Panc1 (cell line): ENCODE measurements at regions not wholly inside any gene's neighbourhood (a gene's known extent, or its start where the extent isn't known, plus 50 kb on each side); places are given as distances from the start of the nearest gene placed in this dataset.

Source experiments
- ATAC-seq: fragments of 200-7000 bp; cut with Tn5 transposase; 2 replicates; pipeline ENCODE4 v1.9.1; 2020; ENCODE audit warnings: mild to moderate bottlenecking, moderate library complexity
- BruUV-seq: library from RNA; stranded (reverse); fragments of 400-500 nt; replicated peaks from 2 replicates; lab custom pipeline; 2021; lab: Mats Ljungman, UMichigan
- CTCF ChIA-PET: fragments of 300-600 bp; sonication (Branson Sonifier 250); formaldehyde crosslinking; loops from one replicate; lab custom pipeline; 2022; ENCODE audit warnings: antibody characterized with exemption; lab: Charles Lee
- POLR2A ChIA-PET: fragments of 300-600 bp; sonication (Branson Sonifier 250); formaldehyde crosslinking; loops from one replicate; lab custom pipeline; 2022; ENCODE audit warnings: antibody characterized with exemption; lab: Charles Lee
- DNase-seq: peaks from one replicate; pipeline ENCODE4 v3.0.0-alpha.2; 2010; ENCODE audit warnings: low read depth, low spot score
- H3K27ac ChIP-seq: 2 replicates; pipeline ENCODE4 v1.5.1; 2011; ENCODE audit warnings: mild to moderate bottlenecking, low read length, inconsistent platforms
- H3K27me3 ChIP-seq: fragments of 200-500 bp; sonication (Bioruptor generic); 2 replicates; pipeline ENCODE4 v1.6.0; 2014; ENCODE audit warnings: low read length, inconsistent platforms; ENCODE audit not compliant: control insufficient read depth, insufficient read depth
- H3K36me3 ChIP-seq: fragments of 200-500 bp; sonication (Bioruptor generic); 2 replicates; pipeline ENCODE4 v1.5.1; 2014; ENCODE audit warnings: inconsistent platforms, mild to moderate bottlenecking, low read length, moderate library complexity; ENCODE audit not compliant: control insufficient read depth, insufficient read depth
- H3K4me1 ChIP-seq: 2 replicates; pipeline ENCODE4 v1.5.1; 2011; ENCODE audit warnings: inconsistent platforms, mild to moderate bottlenecking, low read length, moderate library complexity; ENCODE audit not compliant: control insufficient read depth, insufficient read depth
- H3K4me3 ChIP-seq, 2 experiments: 2 replicates each; pipeline ENCODE4 v1.5.1; 2011 to 2012; ENCODE audit warnings: low read depth in 2 of 2, low read length in 2 of 2, mild to moderate bottlenecking in 2 of 2, inconsistent platforms in 1 of 2, moderate library complexity in 1 of 2
- H3K9me3 ChIP-seq: fragments of 200-500 bp; sonication (Bioruptor generic); 2 replicates; pipeline ENCODE4 v1.5.1; 2014; ENCODE audit warnings: low read depth, mild to moderate bottlenecking, inconsistent platforms, low read length, moderate library complexity; ENCODE audit not compliant: control insufficient read depth, insufficient read depth
- POLR2AphosphoS5 ChIP-seq: IDR thresholded peaks from 2 replicates; pipeline ENCODE4 v1.6.1; 2012; ENCODE audit warnings: mild to moderate bottlenecking, low read depth, low read length, moderate library complexity
- SIN3A ChIP-seq: IDR thresholded peaks from 2 replicates; pipeline ENCODE4 v1.6.1; 2012; ENCODE audit warnings: low read depth, mild to moderate bottlenecking, low read length, moderate library complexity, borderline replicate concordance; ENCODE audit not compliant: insufficient read depth
- TCF7L2 ChIP-seq: IDR thresholded peaks from 2 replicates; pipeline ENCODE4 v1.6.1; 2011; ENCODE audit warnings: mild to moderate bottlenecking, low read depth, low read length, inconsistent platforms
- in situ Hi-C: cut with HindIII; loops from 2 replicates; pipeline ENCODE4 v1.10.0; 2016; ENCODE audit warnings: low sequenced_read_pairs, low pct_unique_long_range_greater_than_20kb
- intact Hi-C: fragments of 100-400 bp; cut with micrococcal nuclease; formaldehyde crosslinking; loops from one replicate; pipeline ENCODE4 v1.10.0; 2022; ENCODE audit not compliant: unreplicated experiment
- TF ChIP-seq, protein P1 (sequence below), 2 experiments: IDR thresholded peaks; 2 replicates each; pipeline ENCODE4 v1.6.1; 2011 to 2012; ENCODE audit warnings: low read depth in 2 of 2, control low read depth in 1 of 2, low read length in 1 of 2, mild to moderate bottlenecking in 1 of 2, moderate library complexity in 1 of 2; ENCODE audit not compliant: insufficient read depth in 1 of 2
- TF ChIP-seq, protein P2 (sequence below): fragments of 450-650 bp; IDR thresholded peaks from 2 replicates; pipeline ENCODE4 v1.5.1; 2017; ENCODE audit warnings: mild to moderate bottlenecking

DNA sequence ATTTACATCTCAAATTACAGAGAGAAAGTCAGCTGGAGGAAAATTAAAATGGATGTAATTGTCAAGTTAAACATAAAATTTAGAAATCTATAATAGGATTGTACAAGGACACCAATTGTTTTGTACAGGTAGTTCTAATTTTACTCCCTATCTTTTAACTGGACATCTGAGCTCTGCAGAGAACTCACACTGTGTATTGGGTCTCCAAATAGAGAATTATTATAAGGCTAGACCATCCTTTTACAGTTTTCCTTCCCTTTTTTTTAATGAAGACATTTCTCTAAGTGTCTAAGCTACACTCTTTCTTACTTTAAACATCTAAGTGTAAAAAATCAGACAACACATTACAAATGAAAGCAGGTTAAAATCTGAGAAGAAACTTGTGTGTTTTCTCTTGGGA is 78.4 kb upstream of the GC start:
- TF ChIP-seq SIN3A = no peak
- TF ChIP-seq POLR2AphosphoS5 = no peak
- no peak for TF ChIP-seq TCF7L2
- TF ChIP-seq, protein P1, sequence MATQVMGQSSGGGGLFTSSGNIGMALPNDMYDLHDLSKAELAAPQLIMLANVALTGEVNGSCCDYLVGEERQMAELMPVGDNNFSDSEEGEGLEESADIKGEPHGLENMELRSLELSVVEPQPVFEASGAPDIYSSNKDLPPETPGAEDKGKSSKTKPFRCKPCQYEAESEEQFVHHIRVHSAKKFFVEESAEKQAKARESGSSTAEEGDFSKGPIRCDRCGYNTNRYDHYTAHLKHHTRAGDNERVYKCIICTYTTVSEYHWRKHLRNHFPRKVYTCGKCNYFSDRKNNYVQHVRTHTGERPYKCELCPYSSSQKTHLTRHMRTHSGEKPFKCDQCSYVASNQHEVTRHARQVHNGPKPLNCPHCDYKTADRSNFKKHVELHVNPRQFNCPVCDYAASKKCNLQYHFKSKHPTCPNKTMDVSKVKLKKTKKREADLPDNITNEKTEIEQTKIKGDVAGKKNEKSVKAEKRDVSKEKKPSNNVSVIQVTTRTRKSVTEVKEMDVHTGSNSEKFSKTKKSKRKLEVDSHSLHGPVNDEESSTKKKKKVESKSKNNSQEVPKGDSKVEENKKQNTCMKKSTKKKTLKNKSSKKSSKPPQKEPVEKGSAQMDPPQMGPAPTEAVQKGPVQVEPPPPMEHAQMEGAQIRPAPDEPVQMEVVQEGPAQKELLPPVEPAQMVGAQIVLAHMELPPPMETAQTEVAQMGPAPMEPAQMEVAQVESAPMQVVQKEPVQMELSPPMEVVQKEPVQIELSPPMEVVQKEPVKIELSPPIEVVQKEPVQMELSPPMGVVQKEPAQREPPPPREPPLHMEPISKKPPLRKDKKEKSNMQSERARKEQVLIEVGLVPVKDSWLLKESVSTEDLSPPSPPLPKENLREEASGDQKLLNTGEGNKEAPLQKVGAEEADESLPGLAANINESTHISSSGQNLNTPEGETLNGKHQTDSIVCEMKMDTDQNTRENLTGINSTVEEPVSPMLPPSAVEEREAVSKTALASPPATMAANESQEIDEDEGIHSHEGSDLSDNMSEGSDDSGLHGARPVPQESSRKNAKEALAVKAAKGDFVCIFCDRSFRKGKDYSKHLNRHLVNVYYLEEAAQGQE (IDR thresholded peaks at IDR 0.05; ENCODE audit: insufficient read depth in 1 of 2, low read depth in 2 of 2, low read length in 1 of 2) = no peak
- TF ChIP-seq, protein P2, sequence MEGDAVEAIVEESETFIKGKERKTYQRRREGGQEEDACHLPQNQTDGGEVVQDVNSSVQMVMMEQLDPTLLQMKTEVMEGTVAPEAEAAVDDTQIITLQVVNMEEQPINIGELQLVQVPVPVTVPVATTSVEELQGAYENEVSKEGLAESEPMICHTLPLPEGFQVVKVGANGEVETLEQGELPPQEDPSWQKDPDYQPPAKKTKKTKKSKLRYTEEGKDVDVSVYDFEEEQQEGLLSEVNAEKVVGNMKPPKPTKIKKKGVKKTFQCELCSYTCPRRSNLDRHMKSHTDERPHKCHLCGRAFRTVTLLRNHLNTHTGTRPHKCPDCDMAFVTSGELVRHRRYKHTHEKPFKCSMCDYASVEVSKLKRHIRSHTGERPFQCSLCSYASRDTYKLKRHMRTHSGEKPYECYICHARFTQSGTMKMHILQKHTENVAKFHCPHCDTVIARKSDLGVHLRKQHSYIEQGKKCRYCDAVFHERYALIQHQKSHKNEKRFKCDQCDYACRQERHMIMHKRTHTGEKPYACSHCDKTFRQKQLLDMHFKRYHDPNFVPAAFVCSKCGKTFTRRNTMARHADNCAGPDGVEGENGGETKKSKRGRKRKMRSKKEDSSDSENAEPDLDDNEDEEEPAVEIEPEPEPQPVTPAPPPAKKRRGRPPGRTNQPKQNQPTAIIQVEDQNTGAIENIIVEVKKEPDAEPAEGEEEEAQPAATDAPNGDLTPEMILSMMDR = no peak
- Histone ChIP-seq H3K36me3 (no peaks in the 10 kb centered on the region), H3K27me3 (no peaks in the 10 kb centered on the region), H3K9me3 (no peaks in the 10 kb centered on the region), H3K4me3 (no peak overlapping the region), H3K27ac (no peak overlapping the region), H3K4me1 (no peaks in the 10 kb centered on the region)
- no peak for ATAC-seq
- no TSS peak for BruUV-seq
- no peak for DNase-seq
- ChIA-PET CTCF (no interaction called here), POLR2A (no interaction called here)
- in situ Hi-C loops (no loop called here), intact Hi-C loops (no loop called here)

DNA sequence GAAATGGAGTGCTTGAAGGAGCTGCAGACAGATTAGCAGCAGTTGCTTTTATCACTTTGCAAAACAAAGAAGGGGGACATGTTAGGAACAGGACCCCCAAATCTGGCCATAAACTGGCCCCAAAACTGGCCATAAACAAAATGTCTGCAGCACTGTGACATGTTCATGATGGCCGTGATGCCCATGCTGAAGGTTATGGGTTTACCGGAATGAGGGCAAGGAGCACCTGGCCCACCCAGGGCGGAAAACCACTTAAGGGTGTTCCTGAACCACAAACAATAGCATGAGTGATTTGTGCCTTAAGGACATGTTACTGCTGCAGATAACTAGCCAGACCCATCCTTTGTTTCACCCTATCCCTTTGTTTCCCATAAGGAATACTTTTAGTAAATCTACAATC is 79.6 kb upstream of the GC start:
- Histone ChIP-seq H3K4me3 (no peak overlapping the region), H3K9me3 (no peaks in the 10 kb centered on the region), H3K27ac (no peak overlapping the region), H3K36me3 (no peaks in the 10 kb centered on the region), H3K4me1 (no peaks in the 10 kb centered on the region), H3K27me3 (no peaks in the 10 kb centered on the region)
- CTCF ChIA-PET = no interaction called here
- intact Hi-C loops (no loop called here), in situ Hi-C loops (no loop called here)
- no peak for ATAC-seq
- DNase-seq = no peak
- no TSS peak for BruUV-seq
- TF ChIP-seq, protein P1 (IDR thresholded peaks at IDR 0.05; ENCODE audit: insufficient read depth in 1 of 2, low read depth in 2 of 2, low read length in 1 of 2) = no peak
- TF ChIP-seq, protein P2 = no peak
- TF ChIP-seq SIN3A = no peak
- TF ChIP-seq TCF7L2 = no peak
- no peak for TF ChIP-seq POLR2AphosphoS5
- POLR2A ChIA-PET = no interaction called here
